ENCODE measurements at regions not wholly inside any gene's neighbourhood (a gene's known extent, or its start where the extent isn't known, plus 50 kb on each side); places are given as distances from the start of the nearest gene placed in this dataset.

- H3K4me1 Mint-ChIP-seq: peaks cover 7% of the 10 kb centered on the region in 2 experiments
- no peaks in the 10 kb centered on the region for H3K9me3 Mint-ChIP-seq
- Histone ChIP-seq H2BK12ac (ENCODE audit: insufficient read length, low read depth, low read length) (no peak overlapping the region), H2BK15ac (ENCODE audit: low read depth, low read length) (no peak overlapping the region), H2AFZ (ENCODE audit: low read length) (no peak overlapping the region), H4K20me1 (ENCODE audit: control insufficient read depth, insufficient read depth, insufficient read length) (no peaks in the 10 kb centered on the region), H3K27me3 (ENCODE audit: insufficient read depth, low read length) (no peaks in the 10 kb centered on the region), H4K5ac (ENCODE audit: insufficient read length, low read depth, low read length) (no peak overlapping the region), H3K79me1 (ENCODE audit: insufficient read depth, low read depth, low read length, poor library complexity, severe bottlenecking) (no peaks in the 10 kb centered on the region), H4K91ac (ENCODE audit: insufficient read length, low read depth, low read length) (no peak overlapping the region), H3K23me2 (ENCODE audit: insufficient read length, low read depth, low read length, poor library complexity, severe bottlenecking) (no peaks in the 10 kb centered on the region), H3K27ac (ENCODE audit: insufficient read length, low read depth, low read length) (no peak overlapping the region), H3K4ac (ENCODE audit: low read depth, low read length) (no peak overlapping the region), H2AK5ac (ENCODE audit: insufficient read length, low read length) (no peak overlapping the region), H3T11ph (ENCODE audit: low read length) (no peak overlapping the region), H3K18ac (ENCODE audit: insufficient read length, low read depth, low read length) (no peak overlapping the region), H4K8ac (replicated peaks; ENCODE audit: insufficient read length, low read depth, low read length) (no peak overlapping the region), H3K14ac (ENCODE audit: insufficient read depth, low read length) (no peak overlapping the region), H2BK20ac (ENCODE audit: low read depth, low read length, poor library complexity, severe bottlenecking) (no peak overlapping the region), H2BK5ac (ENCODE audit: insufficient read length, low read length) (no peak overlapping the region), H3K4me2 (ENCODE audit: insufficient read depth, insufficient read length, low read length) (no peak overlapping the region), H3K4me1 (ENCODE audit: insufficient read depth, low read length) (no peaks in the 10 kb centered on the region), H3K9me3 (ENCODE audit: control insufficient read depth, low read depth, low read length) (peaks cover under 1% of the 10 kb centered on the region), H3K79me2 (ENCODE audit: insufficient read depth, low read length) (no peaks in the 10 kb centered on the region), H2BK120ac (ENCODE audit: low read depth, low read length, poor library complexity, severe bottlenecking) (no peak overlapping the region), H3K9ac (ENCODE audit: extremely low read depth, insufficient read length, low read length) (no peak overlapping the region), H3K56ac (ENCODE audit: insufficient read length, low read depth, low read length) (no peak overlapping the region), H3K23ac (ENCODE audit: insufficient read length, low read depth, low read length) (no peak overlapping the region)
- DNase-seq: no peak
- no peaks in the 10 kb centered on the region; a peak in 2 of 7 replicates for H3K36me3 Mint-ChIP-seq (ENCODE audit: insufficient read depth in 1 of 3, low read depth in 3 of 3)
- H3K27ac Mint-ChIP-seq: no peak overlapping the region
- no peak overlapping the region for H3K4me3 Mint-ChIP-seq
- no peaks in the 10 kb centered on the region for H3K27me3 Mint-ChIP-seq (ENCODE audit: low read depth)
- TF ChIP-seq CTCF (conservative IDR thresholded peaks at IDR 0.05): no peak
- WGBS (ENCODE audit: extremely low coverage, insufficient read length, low lambda C conversion rate): no CpG with 5 or more reads among the region's 1 CpG
Observed at GRCh38 chr2:145040433-145040832, 520.5 kb upstream of the ZEB2 start.
